Brain pericyte (primary cell): ENCODE measurements at regions not wholly inside any gene's neighbourhood (a gene's known extent, or its start where the extent isn't known, plus 50 kb on each side); places are given as distances from the start of the nearest gene placed in this dataset.
"Not testable (repeated sequence)": the region's sequence is repeated elsewhere in the genome, so short reads cannot be mapped to it uniquely, and the experiment has no call there.

ENCODE experiments used
- DNase-seq: peaks from one replicate; pipeline ENCODE4 v3.0.0-alpha.2; 2012; ENCODE audit warnings: low read depth, low spot score

- no peak for DNase-seq
Measured at GRCh38 chr7:81433692-81434331, 336.0 kb downstream of the HGF start.

DNA sequence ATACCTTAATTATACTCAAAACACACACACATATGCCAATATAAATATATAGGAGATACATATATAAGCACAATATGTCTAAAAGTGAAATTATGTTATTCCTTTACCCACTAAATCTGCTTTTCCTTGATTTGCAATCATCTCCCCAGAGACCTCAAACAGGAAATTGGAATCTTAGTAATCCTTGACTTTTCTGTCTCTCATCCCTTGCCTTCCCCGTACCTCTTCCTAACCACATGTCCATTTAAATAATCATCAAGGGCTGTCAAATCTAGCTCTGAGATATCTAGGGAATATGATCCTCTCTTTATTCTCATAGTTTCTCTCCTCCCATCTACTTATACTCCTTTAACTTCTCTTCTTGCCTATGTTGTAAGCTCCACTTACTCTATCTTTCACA lies 336.6 kb downstream of the HGF start:
- no peak for DNase-seq

DNA sequence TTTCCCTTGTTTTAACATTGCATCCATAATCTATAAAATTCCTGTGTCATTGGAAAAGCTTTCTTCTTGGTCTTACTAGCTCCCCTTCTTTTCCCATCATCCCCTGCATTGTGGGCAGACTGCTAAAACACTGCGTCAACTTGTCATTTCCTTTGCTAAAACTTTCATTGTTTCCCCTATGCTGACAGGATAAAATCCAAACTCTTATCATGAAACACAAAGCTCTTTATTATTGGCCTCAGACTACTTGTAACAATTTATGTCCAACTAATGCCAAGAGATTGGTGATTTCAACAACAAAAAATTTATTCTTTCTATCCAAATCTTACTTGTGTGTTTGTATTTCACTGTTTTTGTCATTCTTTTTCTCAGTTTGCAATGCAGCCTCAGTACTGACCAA lies 339.1 kb downstream of the HGF start:
- no peak for DNase-seq

GRCh38 chr7:81430150-81430549 lies 339.7 kb downstream of the HGF start:
- DNase-seq: no peak

- no peak for DNase-seq
Measured at GRCh38 chr7:81427461-81427860, 342.4 kb downstream of the HGF start.

DNA sequence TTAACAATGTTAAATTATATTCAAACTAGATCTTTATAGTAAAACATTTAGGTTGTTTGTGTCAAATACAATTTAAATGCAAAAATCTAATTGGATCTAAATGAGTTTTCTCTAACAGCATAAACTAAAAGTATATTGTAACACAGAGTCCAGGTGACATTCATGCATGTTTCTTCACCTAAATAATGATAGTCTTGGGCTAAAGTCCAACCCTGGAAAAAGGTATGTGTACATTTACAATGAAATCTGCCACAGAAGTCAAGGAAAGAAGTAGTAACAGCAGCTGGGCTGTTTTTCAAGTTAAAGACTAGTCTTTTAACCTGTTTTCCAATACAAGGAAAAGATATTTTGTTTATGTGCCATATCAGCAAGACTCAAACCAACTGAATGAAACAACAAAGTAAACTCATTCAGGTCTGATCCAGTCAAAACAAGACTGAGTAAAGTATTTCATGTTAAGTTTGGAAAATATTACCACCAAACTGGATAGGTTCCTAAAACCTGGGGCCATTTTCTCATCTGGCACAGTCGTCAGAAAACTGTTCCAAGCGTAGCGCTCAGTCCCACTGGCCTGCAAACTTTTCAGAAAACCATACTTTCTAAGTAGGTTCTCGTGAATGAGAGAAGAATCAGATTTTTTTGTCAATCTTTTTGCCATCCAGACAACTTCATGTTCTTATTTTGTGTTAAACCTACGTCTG lies 349.2 kb downstream of the HGF start:
- DNase-seq: no peak

GRCh38 chr7:81419731-81420130 lies 350.1 kb downstream of the HGF start:
- no peak for DNase-seq

DNA sequence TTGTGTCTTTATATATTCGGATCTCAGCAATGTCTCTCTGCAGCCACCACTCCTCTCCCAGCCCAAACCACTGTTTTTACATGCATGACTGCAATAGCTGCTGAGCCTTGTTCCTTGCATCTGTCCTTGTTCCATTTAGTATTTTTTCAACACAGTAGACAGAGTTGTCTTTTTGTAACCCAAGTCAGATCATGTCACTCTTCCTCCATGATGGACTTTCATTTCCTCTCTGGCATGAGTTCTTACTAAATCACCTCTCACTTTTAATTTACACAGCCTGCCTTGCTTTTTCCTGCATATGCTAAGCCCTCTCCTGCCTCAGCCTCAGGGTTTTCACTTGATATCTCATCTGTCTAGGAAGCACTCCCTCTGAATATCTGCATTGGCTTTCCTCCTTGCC lies 353.2 kb downstream of the HGF start:
- DNase-seq: no peak

DNA sequence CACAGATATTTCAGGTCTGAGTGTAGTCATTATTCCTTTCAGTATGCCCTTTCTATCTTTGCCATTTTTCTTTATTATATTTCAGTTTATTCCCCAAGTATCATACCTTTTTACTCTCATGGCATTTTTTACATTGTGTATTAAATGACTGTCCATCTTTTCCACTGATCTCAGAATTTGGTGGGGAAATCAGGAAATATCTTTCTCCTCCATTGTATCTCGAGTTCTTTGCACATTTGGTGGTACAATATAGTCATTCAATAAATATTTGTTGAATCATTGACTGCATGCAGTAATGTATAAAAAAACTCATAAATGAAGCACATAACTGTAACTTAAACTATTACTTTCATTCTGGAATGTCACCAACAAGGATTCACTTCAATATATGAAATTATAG lies 354.7 kb downstream of the HGF start:
- no peak for DNase-seq

- DNase-seq: no peak
Measured at GRCh38 chr7:81414411-81414810, 355.4 kb downstream of the HGF start.

DNA sequence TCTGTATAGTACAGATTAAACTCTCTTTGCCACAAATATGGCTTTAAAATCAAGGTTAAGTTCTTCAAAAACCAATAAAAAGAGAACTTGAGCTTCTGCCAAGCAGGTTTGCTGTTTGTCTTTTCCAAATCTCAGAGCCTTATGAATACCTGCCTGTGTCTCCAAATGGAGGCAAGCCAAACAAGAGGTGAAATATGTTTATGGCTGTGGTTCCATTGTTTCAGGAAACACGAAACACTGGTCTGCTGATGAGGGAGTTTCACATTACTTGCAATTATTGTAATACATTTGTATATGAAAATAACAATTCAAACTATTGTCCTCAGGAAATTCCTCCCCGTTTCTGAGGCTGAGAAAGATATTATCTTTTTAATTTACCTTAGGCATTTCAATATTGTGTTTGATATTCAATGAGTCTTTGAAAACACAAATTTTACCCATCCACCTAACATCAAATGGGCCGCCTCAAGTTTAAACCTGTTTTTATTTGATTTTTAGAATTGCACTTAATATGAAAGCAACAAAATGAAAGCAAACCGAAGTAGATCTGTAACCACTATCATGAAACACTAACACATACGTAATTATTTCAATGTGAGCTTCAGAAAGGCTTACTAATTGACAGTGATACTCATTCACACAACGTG lies 359.3 kb downstream of the HGF start:
- DNase-seq: no peak

DNA sequence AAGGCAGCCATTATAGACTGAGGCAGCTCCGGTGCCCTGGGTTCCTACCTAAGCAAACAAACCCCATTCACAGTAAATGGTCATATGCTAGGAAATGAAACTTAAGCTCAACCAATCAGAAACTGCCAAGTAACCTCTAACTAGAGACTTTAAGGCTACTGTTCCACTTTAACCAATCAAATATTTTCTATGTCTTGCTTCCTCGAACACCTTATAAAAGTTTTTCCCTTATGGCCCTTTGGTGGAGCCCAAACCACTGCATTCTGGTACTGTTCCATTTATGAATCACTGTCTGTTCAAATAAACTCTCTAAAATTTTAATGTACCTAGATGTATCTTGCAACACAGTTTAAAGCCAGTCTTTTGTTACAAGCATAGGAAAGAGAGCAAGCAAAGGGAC lies 361.1 kb downstream of the HGF start:
- DNase-seq: no peak

DNA sequence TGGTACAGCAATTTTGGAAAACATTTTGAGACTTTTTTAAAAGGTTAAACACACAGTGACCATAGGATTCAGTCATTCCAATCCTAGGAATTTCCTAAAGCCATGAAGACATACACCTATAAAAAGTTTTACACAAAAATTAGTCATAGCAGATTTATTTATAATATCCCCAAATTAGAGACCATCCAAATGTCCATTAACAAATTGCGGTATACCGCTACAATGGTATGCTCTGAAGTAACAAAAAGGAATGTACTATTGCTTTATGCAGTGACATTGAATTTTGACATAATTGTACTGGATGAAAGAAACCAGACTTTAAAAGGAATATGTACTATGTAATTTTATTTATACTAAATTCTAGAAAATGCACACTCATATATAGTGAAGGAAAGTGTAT lies 362.8 kb downstream of the HGF start:
- DNase-seq: no peak

GRCh38 chr7:81404669-81405068 lies 365.2 kb downstream of the HGF start:
- DNase-seq: no peak

- DNase-seq: peak; percentile 81
Measured at GRCh38 chr7:81402227-81402626, 367.6 kb downstream of the HGF start.

GRCh38 chr7:81399471-81399870 lies 370.4 kb downstream of the HGF start:
- no peak for DNase-seq

- no peak for DNase-seq
Measured at GRCh38 chr7:81394029-81394428, 375.8 kb downstream of the HGF start.

GRCh38 chr7:81393018-81393417 lies 376.8 kb downstream of the HGF start:
- DNase-seq: no peak

DNA sequence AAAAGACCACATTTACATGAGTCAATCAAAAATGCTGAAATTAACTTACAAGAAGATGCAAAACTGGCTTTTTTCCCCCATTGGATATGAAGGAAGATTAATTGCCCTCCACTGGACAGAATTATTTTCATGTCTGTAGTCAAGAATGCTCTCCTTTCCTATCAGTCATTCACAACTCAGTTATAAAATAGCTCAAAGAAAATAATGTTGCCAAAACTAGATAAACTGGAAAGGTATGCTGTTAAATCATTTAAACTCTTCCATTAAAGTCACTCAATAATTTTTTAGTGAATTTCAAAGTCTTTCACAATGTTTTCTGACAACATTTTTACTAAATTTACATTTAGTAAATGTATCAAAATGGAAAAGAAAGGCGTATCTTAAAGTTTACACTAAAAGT lies 384.5 kb downstream of the HGF start:
- no peak for DNase-seq

- no peak for DNase-seq
Measured at GRCh38 chr7:81383846-81384245, 386.0 kb downstream of the HGF start.

DNA sequence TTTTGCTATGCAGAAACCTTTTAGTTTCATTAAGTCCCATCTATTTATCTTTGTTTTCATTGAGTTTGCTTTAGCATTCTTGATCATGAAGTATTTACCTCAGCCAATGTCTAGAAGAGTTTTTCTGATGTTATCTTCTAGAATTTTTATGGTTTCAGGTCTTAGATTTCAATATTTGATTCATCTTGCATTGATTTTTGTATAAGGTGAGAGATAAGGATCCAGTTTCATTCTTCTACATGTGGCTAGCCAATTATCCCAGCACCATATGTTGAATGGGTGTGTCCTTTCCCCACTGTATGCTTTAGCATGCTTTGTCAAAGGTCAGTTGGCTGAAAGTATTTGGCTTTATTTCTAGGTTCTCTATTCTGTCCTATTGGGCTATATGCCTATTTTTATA lies 395.2 kb downstream of the HGF start:
- DNase-seq: not testable (repeated sequence)

GRCh38 chr7:81370822-81371221 lies 399.0 kb downstream of the HGF start:
- no peak for DNase-seq

DNA sequence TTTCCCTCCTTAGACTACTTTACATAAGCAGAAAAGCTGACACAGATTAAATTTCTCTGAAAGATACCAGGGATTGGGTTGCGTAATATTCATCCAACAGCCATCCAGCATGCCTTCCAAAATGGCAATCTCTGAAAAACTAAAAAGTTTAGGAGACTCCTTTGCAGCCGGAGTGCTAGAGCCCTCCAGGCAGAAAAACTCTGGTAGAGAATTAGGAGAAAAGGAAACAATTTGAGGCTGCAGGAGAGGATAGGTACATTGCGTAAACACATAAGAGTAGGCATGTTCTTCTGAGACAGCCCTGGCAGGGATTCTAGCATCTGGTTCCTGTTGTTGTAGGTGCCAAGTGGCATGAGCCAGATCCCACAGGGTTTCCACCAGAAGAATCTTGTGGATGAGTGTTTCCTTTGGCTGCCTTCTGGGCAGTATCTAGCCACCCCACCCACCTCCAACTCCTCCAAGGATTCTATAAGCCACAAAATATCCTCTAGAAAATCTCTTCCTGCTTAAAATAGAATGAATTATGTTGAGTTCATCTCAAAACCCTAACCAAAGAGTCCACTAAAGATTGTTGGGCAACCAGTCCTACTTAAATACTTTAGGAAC lies 402.4 kb downstream of the HGF start:
- DNase-seq: no peak
